ENCODE measurements at regions not wholly inside any gene's neighbourhood (a gene's known extent, or its start where the extent isn't known, plus 50 kb on each side); places are given as distances from the start of the nearest gene placed in this dataset.
"Not testable (repeated sequence)": the region's sequence is repeated elsewhere in the genome, so short reads cannot be mapped to it uniquely, and the experiment has no call there.

DNA sequence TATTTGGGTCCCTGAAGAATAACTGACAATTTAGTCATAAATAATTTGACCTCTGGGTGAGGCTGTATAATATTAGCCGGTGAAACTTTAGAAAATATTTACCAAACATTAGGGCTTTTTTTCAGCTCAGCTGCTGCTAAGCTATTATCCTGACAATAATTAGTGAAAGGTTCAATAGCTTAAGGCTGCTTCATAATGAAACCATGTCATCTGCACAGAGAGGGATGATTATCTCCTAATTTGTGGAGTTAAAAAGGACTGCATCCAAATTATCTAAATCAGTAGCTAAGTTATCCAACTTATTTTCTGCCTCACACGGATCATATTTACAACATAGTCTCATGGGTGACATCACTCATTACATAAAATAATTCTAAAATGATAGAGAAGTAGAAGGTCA lies 1249.8 kb downstream of the RAPGEF2 start:
- no peak overlapping the region for H3K4me3 ChIP-seq (ENCODE audit: control insufficient read depth, low read depth, low read length)
- DNase-seq (ENCODE audit: low read depth) = no peak
- TF ChIP-seq, protein P1, sequence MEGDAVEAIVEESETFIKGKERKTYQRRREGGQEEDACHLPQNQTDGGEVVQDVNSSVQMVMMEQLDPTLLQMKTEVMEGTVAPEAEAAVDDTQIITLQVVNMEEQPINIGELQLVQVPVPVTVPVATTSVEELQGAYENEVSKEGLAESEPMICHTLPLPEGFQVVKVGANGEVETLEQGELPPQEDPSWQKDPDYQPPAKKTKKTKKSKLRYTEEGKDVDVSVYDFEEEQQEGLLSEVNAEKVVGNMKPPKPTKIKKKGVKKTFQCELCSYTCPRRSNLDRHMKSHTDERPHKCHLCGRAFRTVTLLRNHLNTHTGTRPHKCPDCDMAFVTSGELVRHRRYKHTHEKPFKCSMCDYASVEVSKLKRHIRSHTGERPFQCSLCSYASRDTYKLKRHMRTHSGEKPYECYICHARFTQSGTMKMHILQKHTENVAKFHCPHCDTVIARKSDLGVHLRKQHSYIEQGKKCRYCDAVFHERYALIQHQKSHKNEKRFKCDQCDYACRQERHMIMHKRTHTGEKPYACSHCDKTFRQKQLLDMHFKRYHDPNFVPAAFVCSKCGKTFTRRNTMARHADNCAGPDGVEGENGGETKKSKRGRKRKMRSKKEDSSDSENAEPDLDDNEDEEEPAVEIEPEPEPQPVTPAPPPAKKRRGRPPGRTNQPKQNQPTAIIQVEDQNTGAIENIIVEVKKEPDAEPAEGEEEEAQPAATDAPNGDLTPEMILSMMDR (conservative IDR thresholded peaks at IDR 0.05; ENCODE audit: control insufficient read depth, insufficient read depth, low read depth, low read length) = no peak

DNA sequence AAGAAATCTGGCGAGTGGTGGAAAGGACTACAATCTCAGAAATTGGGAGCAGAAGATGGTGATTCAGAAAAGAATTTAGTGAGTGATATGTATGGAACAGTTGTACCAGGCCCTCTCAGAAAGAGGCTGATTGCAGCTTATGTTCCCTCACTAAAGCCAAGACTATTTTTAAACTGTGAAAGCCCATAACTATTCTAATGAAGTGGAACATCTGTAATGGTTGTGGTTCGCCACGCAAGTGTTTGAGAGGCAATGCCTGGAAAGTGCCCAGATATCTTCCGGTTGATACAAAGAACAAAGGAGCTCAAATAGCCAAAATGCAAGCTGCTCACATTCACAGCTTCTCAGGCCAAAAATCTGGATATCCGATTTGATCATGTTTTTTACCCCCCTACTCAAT lies 1250.7 kb downstream of the RAPGEF2 start:
- no peak overlapping the region for H3K4me3 ChIP-seq (ENCODE audit: control insufficient read depth, low read depth, low read length)
- no peak for DNase-seq (ENCODE audit: low read depth)
- TF ChIP-seq, protein P1 (conservative IDR thresholded peaks at IDR 0.05; ENCODE audit: control insufficient read depth, insufficient read depth, low read depth, low read length) = no peak

DNA sequence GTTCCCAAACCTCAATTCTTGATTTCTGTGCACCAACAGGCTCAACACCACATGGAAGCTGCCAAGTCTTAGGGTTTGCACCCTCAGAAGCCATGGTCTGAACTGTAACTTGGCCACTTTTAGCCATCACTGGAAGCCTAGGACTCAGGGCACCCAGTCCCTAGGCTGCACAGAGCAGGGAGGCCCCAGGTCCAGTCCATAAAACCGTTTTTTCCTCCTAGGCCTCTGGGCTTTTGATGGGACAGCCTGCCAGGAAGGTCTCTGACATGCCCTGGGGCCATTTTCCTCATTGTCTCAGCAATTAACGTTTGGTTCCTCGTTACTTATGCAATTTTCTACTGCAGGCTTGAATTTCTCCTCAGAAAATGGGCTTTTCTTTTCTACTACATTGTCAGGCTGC lies 1259.6 kb downstream of the RAPGEF2 start:
- H3K4me3 ChIP-seq (ENCODE audit: control insufficient read depth, low read depth, low read length) = no peak overlapping the region
- TF ChIP-seq, protein P1 (conservative IDR thresholded peaks at IDR 0.05; ENCODE audit: control insufficient read depth, insufficient read depth, low read depth, low read length) = no peak
- DNase-seq (ENCODE audit: low read depth) = no peak

DNA sequence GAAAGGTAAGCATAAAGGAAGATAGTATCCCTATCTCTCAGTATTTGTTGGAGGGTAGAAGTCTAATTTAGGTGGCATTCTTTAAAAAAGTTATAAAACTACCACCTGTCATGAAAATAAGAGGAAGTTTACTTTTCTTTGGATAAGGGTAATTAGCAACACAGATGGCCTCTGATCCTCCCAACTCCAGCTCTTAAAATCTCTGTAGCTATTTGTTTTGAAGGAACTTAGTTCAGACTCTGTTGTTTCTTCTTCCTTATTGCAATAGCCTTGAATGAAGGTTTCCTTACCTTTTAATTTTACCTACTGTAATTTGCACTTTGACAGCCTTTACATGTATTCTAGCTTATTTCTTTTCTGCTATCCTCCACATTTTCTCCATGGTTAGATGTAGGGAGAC lies 1261.3 kb downstream of the RAPGEF2 start:
- DNase-seq (ENCODE audit: low read depth) = no peak
- TF ChIP-seq, protein P1 (conservative IDR thresholded peaks at IDR 0.05; ENCODE audit: control insufficient read depth, insufficient read depth, low read depth, low read length) = no peak
- no peak overlapping the region for H3K4me3 ChIP-seq (ENCODE audit: control insufficient read depth, low read depth, low read length)

DNA sequence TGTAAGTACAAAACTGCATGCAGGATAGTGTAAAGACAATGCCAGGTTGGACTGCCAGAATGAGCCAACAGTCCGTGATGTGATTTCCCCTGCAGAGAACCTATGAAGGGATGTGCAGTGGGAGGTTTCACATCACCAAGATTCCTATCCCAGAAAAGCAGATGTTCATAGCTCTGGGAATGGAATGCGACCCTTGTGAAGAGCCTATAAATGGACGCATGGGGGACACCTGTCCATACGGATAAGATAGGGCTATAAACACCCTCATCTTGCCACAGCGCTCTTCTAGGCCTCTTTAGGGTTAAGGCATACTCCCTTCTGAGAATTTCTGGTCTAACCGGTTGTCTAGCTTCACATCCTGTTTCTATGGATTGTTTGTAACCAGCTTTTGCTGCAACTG lies 1261.8 kb downstream of the RAPGEF2 start:
- not testable (repeated sequence) for H3K4me3 ChIP-seq (ENCODE audit: control insufficient read depth, low read depth, low read length)

DNA sequence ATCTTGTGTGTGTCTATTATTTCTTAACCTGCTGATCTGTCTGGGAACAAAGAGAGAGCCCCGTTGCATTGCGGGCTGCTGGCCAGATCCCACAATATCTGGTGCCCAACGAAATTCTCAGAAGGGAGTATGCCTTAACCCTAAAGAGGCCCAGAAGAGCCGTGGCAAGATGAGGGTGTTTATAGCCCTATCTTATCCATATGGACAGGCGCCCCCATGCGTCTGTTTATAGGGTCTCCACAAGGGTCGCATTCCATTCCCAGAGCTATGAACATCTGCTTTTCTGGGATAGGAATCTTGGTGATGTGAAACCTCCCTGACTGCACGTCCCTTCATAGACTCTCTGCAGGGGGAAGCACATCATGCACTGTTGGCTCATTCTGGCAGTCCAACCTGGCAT lies 1262.5 kb downstream of the RAPGEF2 start:
- not testable (repeated sequence) for H3K4me3 ChIP-seq (ENCODE audit: control insufficient read depth, low read depth, low read length)

More for the DNA sequence above, 1261.8 kb downstream of the RAPGEF2 start:
- not testable (repeated sequence) for DNase-seq (ENCODE audit: low read depth)

DNA sequence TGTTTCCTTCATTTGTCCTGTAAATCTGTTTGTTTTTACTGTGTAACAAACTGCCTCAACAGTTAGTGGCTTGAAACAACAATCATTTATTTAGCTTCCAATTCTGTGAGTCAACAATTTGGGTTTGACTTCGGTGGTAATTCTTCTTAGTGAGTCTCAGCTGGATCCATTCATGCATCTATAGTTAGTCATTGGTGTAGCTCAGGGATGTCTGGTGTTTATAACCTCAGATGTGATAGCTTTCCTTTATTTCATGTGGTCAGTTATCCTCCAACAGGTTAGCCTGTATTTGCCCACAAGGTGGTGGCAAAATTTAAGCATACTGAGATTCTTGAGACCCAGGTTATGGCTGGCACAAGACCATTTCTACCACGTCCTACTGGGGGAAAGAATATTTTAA lies 1267.2 kb downstream of the RAPGEF2 start:
- TF ChIP-seq, protein P1 (conservative IDR thresholded peaks at IDR 0.05; ENCODE audit: control insufficient read depth, insufficient read depth, low read depth, low read length) = no peak
- no peak for DNase-seq (ENCODE audit: low read depth)

More for the DNA sequence above, 1262.5 kb downstream of the RAPGEF2 start:
- not testable (repeated sequence) for DNase-seq (ENCODE audit: low read depth)

DNA sequence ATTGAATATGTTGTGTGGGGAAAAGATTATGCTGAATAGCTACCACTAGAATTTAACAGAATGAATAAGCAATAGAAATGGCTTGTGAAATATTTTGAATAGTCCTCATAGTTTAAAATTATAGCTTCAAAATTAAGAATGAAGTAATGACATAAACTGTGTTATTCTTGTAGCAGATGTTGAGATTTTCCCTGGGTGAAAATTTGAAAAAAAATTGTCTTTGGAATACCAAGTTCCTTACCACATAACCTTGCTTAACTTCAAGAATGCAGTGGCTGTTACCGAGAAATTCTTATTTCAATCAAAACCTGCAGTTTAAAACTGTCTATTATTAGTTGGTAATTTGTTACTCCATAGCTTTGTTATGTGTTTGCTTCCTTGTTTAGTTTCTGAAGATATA lies 1268.6 kb downstream of the RAPGEF2 start:
- no peak for DNase-seq (ENCODE audit: low read depth)
- TF ChIP-seq, protein P1 (conservative IDR thresholded peaks at IDR 0.05; ENCODE audit: control insufficient read depth, insufficient read depth, low read depth, low read length) = no peak
- H3K4me3 ChIP-seq (ENCODE audit: control insufficient read depth, low read depth, low read length) = no peak overlapping the region

More for the DNA sequence above, 1267.2 kb downstream of the RAPGEF2 start:
- H3K4me3 ChIP-seq (ENCODE audit: control insufficient read depth, low read depth, low read length) = no peak overlapping the region

Measured in fibroblast of mammary gland (primary cell).